ENCODE measurements at regions not wholly inside any gene's neighbourhood (a gene's known extent, or its start where the extent isn't known, plus 50 kb on each side); places are given as distances from the start of the nearest gene placed in this dataset.

- peaks cover 0 to 7% (median 0%) of the 10 kb centered on the region in 4 donors for H3K9me3 ChIP-seq
- H3K27ac ChIP-seq, result no peak overlapping the region
- TF ChIP-seq, protein P1, sequence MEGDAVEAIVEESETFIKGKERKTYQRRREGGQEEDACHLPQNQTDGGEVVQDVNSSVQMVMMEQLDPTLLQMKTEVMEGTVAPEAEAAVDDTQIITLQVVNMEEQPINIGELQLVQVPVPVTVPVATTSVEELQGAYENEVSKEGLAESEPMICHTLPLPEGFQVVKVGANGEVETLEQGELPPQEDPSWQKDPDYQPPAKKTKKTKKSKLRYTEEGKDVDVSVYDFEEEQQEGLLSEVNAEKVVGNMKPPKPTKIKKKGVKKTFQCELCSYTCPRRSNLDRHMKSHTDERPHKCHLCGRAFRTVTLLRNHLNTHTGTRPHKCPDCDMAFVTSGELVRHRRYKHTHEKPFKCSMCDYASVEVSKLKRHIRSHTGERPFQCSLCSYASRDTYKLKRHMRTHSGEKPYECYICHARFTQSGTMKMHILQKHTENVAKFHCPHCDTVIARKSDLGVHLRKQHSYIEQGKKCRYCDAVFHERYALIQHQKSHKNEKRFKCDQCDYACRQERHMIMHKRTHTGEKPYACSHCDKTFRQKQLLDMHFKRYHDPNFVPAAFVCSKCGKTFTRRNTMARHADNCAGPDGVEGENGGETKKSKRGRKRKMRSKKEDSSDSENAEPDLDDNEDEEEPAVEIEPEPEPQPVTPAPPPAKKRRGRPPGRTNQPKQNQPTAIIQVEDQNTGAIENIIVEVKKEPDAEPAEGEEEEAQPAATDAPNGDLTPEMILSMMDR (IDR thresholded peaks at IDR 0.05), result no peak
- TF ChIP-seq EP300 (IDR thresholded peaks at IDR 0.05), result no peak
- no peak for TF ChIP-seq POLR2A (IDR thresholded peaks at IDR 0.05)
Measured at GRCh38 chr1:170460001-170460400, 72.0 kb upstream of the GORAB start.

GRCh38 chr1:170460414-170461155 lies 71.4 kb upstream of the GORAB start:
- no peaks in the 10 kb centered on the region for H3K27me3 ChIP-seq
- H3K27ac ChIP-seq, result no peak overlapping the region
- no peaks in the 10 kb centered on the region for H3K4me1 ChIP-seq
- WGBS, 2 donors, result 29 to 49% methylated on average over 2 of the region's 2 CpGs
- peaks cover 0 to 7% (median 0%) of the 10 kb centered on the region in 4 donors for H3K9me3 ChIP-seq
- no peaks in the 10 kb centered on the region for H3K36me3 ChIP-seq
- no peak for DNase-seq (ENCODE audit: low spot score in 2 of 2)
- H3K4me3 ChIP-seq, result no peak overlapping the region
- TF ChIP-seq EP300 (IDR thresholded peaks at IDR 0.05) (no peak), POLR2A (IDR thresholded peaks at IDR 0.05) (no peak)
- TF ChIP-seq, protein P1 (IDR thresholded peaks at IDR 0.05), result no peak

More at GRCh38 chr1:170460001-170460400, 72.0 kb upstream of the GORAB start:
- DNase-seq (ENCODE audit: low spot score in 2 of 2), result no peak
- Histone ChIP-seq H3K4me3 (no peak overlapping the region), H3K27me3 (no peaks in the 10 kb centered on the region), H3K36me3 (no peaks in the 10 kb centered on the region), H3K4me1 (no peaks in the 10 kb centered on the region)
- 25 to 27% methylated on average over 2 of the region's 2 CpGs for WGBS, 2 donors

DNA sequence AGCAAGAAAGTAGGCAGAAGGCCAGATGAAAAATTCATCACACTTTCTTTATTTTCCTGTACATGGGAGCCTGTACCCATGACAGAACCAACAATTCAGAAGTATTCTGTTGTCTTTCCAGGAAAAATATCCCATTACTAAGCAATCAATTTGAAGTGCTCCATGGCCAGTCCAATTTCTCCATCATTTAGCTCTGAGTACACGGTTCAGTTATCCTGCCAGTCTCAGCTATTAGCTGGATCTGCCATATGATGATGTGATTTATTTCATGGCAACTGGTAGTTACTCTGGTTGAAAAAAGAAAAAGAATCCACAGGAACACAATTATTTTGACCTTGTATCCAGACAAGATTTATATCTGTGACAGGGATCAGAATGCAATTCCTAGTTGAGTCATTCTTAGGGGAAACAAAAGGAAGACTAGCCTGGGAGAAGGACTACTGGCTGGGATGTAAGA lies 70.6 kb upstream of the GORAB start:
- H3K4me1 ChIP-seq, result no peaks in the 10 kb centered on the region
- no peak for TF ChIP-seq EP300 (IDR thresholded peaks at IDR 0.05)
- TF ChIP-seq POLR2A (IDR thresholded peaks at IDR 0.05), result no peak
- TF ChIP-seq, protein P1 (IDR thresholded peaks at IDR 0.05), result no peak
- H3K36me3 ChIP-seq, result no peaks in the 10 kb centered on the region
- no peak overlapping the region for H3K4me3 ChIP-seq
- 75 to 79% methylated on average over 1 of the region's 1 CpG for WGBS, 2 donors
- H3K27ac ChIP-seq, result no peak overlapping the region
- no peak for DNase-seq (ENCODE audit: low spot score in 2 of 2)
- no peaks in the 10 kb centered on the region for H3K27me3 ChIP-seq
- H3K9me3 ChIP-seq, result peaks cover 0 to 7% (median 0%) of the 10 kb centered on the region in 4 donors

DNA sequence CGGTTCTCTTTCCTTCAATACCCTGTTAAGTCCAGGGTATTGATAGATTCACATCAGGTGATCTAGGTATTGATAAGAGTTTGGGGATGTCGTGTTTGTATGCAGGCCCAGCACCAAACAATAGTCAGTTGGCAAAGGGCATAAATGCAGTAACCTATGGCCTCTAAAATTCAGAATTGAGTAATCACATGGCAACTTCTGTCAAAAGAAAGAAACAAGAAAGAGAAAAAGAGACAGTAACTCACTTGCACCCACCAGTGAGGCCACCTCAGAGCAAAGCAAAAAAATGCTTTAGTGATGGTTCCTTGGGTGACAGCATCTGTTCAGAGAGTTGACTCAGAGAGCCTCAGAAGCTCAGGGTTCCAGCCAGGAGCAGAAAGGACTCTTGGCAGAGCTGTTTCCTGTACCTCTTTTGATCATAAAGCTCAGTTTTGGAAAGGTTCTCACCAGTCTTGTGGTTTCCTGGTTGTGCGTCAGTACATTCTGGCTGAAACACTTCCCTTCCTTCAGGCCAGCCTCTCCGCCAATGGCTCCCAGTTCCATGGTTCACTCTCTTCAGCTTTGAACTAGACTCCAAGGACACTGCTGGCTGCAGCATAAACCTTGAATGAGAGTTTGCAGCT lies 70.1 kb upstream of the GORAB start:
- TF ChIP-seq POLR2A (IDR thresholded peaks at IDR 0.05) (no peak), EP300 (IDR thresholded peaks at IDR 0.05) (no peak)
- TF ChIP-seq, protein P1 (IDR thresholded peaks at IDR 0.05), result no peak
- no peaks in the 10 kb centered on the region for H3K4me1 ChIP-seq
- 84 to 89% methylated on average over 4 of the region's 4 CpGs for WGBS, 2 donors
- no peak overlapping the region for H3K4me3 ChIP-seq
- H3K27me3 ChIP-seq, result no peaks in the 10 kb centered on the region
- no peak overlapping the region for H3K27ac ChIP-seq
- peaks cover 0 to 7% (median 0%) of the 10 kb centered on the region in 4 donors for H3K9me3 ChIP-seq
- H3K36me3 ChIP-seq, result no peaks in the 10 kb centered on the region
- DNase-seq (ENCODE audit: low spot score in 2 of 2), result no peak

GRCh38 chr1:170470121-170470520 lies 61.8 kb upstream of the GORAB start:
- Histone ChIP-seq H3K36me3 (no peaks in the 10 kb centered on the region), H3K27ac (no peak overlapping the region), H3K27me3 (no peaks in the 10 kb centered on the region), H3K4me1 (peaks cover 0 to 5% (median 0%) of the 10 kb centered on the region in 4 donors), H3K4me3 (no peak overlapping the region), H3K9me3 (no peaks in the 10 kb centered on the region)
- DNase-seq (ENCODE audit: low spot score in 2 of 2), result no peak
- TF ChIP-seq POLR2A (IDR thresholded peaks at IDR 0.05), result no peak
- TF ChIP-seq, protein P1 (IDR thresholded peaks at IDR 0.05), result no peak
- no peak for TF ChIP-seq EP300 (IDR thresholded peaks at IDR 0.05)
- WGBS, 2 donors, result 68 to 69% methylated on average over 1 of the region's 1 CpG

Measured in tibial nerve (tissue), 4 donors.